ENCODE measurements at regions not wholly inside any gene's neighbourhood (a gene's known extent, or its start where the extent isn't known, plus 50 kb on each side); places are given as distances from the start of the nearest gene placed in this dataset.
"Not testable (repeated sequence)": the region's sequence is repeated elsewhere in the genome, so short reads cannot be mapped to it uniquely, and the experiment has no call there.

DNA sequence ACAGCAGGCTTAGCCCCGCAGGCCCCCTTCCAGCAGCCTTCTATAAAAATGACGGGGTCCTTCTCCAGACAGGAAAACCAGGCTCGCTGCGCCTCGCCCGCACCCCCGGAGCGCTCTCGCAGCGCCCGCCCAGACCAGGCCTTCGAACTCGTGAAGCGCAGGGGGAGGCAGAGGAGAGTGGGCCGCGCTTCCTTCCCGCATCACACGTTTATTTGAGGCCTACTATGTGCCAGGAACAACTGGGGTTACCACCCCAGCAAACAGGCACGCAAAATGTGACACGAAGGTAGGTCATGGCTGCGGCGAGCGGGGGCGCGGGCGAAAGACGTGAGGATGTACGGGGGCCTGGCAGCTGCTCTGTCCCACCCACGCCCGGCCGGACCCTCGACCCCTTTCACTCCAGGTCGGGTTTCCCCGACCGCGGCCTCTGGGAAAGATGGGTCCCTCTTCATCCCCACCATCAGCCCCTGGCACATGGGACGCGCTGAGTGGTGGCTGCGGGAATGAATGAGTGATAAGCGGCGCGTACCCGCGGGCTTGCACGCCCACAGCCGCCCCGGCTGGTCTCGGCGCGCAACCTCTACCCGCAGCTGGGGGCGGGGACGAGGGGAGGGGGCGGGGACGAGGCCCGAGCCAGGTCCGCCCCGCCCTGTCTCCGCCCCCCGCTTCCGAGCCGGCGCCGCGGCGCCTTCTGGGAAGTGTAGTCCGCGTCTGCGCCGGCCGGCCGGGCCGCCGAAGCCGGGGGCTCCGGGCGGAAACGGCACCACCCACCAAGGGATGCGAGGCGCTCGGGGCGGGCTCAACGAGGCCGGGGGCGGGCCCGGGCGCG is 59.1 kb downstream of the ZNF467 start:
- peak; percentile 97 for DNase-seq (ENCODE audit: low spot score)

DNA sequence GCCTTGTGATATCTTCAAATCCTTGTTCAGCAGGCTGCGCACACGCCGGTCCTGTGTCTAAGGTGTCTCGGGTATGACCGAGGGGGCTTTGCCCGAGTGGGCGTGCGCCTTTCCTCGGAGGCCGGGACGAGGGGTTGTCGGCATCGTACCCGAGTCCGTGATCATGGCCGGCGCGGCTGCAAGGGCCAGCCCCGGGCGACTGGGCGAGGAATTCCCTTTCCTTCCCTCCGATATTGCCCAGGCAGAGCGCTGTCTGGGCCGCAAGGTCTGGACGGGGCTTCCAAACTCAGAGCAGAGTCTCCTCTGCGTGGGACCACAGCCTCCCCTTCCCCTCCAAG is 59.7 kb downstream of the ZNF467 start:
- DNase-seq (ENCODE audit: low spot score), result peak; percentile 33

DNA sequence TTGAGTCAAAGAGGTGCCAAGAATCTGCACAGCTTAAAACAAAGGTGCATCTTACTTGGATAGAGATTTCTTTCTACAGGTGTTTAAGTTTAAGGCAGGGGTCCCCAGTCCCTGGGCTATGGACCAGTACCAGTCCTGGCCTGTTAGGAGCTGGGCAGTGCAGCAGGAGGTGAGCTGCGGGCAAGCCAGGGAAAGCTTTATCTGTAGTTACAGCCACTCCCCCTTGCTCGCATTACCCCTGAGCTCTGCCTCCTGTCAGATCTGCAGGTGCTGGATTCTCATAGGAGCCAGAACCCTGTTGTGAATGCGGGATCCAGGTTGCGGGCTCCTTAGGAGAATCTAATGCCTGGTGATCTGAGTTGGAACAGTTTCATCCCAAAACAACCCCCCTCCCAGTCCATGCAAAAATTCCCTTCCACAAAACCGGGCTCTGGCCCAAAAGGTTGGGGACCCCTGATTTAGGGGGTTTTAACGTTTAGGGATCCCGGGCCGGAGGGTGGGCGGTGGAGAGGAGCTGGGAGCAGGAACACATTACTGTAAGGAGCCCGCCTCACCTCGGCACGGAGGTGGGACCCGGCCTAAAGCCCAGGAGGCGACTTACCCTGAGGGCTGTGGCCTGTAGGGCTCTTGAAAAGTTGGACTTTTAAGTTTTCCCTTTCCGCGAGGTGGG is 60.2 kb downstream of the ZNF467 start:
- no peak for DNase-seq (ENCODE audit: low spot score)

DNA sequence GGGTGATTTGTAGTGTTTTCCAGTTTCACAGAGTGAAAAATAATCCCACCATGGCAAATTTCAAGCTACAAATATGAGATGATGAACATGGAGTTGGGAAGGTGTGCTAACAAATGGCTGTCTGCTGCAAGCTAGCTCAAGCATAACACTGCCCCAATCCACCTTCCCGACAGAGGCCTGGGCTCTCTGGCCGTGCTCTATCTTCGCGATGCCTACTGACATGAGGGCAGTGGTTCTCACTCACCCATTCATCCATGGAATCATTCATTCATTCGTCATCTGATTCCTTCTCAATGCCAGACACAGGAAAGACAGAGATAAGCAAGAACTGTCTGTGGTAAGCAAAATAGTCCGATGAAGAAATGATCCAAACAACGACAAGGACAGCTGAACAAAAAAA is 65.4 kb downstream of the ZNF467 start:
- DNase-seq (ENCODE audit: low spot score), result no peak

DNA sequence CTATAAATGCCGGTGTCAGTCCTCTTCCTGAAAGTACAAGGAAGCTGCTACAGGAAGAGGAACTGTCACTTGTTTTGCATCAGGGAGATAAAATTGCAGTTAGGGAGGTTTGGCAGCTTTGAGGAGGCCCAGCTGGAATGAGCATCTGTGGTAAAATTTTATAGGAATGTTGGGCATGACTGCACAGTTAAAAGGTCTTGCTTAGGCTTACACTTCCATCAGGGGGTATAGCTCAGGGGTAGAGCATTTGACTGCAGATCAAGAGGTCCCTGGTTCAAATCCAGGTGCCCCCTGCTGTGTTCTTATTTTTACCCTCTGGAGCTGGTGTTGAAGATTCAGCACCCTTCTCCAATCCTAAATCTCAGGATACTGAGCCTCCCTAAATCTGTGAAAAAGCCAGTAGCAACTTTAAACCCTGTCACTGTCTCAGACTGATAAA is 65.9 kb downstream of the ZNF467 start:
- DNase-seq (ENCODE audit: low spot score), result no peak

DNA sequence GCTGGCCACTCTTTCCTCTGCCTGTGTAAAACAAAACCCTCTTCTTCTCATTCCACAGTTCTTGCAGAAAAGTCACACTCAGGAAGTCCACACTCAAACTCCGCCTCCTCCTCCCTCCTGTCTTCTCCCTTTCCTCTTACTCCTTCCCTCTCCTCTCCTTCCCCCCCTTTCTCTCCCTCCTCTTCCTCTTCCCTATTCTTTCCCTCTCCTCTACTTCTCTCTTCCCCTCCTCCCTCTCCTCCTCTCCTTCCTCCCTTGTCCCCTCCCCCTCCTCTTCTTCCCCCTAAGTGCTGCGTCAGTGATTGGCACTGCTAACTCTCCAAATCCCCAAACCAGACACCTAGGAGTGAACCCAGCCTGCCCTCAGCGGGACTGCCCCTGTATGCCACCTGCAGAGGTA is 67.0 kb downstream of the ZNF467 start:
- DNase-seq (ENCODE audit: low spot score), result no peak

DNA sequence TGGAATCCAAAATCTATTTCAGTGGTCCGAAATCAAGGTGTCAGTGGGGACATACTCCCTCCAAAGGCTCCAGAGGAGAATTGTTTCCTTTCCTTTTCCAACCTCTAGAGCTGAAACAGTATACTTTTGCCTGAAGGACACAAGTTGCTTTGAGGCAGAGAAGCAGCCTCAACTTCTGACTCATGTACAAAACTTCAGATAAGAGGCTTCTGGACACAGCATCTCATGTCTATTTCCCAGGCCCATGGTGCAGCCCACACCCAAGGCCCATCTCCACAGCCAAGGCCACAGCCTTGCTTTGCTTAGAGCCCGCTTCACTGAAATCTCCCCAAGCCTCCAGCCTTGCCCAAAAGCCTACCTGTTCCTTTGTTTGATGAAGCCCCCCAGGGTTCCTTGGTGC is 68.9 kb downstream of the ZNF467 start:
- no peak for DNase-seq (ENCODE audit: low spot score)

DNA sequence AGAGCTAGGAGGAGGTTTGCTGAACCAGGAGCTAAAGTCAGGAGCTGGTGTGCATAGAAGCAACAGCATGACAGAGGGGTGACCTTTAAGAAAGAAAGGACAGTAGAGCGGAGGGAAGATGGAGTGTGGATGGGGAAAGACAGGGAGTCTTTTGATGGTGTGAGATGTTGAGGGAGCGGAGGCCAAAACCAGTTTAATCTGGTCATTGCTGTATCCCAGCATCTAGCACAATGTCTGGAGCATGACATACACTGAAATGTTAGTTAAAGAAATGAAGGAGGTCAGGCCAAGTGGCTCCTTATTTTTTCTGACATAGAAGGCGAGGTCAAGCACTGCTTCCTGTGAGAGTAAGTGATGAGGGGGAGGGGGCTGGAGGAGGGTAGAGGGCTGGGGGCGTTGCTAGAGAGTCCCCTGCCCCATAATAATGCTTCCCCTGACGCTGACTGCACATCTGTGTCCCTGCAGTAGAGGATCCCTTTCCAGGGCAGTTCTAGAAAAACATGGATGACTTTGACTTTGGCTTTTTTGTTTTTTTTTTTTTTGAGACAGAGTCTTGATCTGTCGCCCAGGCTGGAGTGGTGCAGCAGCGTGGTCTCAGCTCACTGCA is 70.2 kb downstream of the ZNF467 start:
- no peak for DNase-seq (ENCODE audit: low spot score)

DNA sequence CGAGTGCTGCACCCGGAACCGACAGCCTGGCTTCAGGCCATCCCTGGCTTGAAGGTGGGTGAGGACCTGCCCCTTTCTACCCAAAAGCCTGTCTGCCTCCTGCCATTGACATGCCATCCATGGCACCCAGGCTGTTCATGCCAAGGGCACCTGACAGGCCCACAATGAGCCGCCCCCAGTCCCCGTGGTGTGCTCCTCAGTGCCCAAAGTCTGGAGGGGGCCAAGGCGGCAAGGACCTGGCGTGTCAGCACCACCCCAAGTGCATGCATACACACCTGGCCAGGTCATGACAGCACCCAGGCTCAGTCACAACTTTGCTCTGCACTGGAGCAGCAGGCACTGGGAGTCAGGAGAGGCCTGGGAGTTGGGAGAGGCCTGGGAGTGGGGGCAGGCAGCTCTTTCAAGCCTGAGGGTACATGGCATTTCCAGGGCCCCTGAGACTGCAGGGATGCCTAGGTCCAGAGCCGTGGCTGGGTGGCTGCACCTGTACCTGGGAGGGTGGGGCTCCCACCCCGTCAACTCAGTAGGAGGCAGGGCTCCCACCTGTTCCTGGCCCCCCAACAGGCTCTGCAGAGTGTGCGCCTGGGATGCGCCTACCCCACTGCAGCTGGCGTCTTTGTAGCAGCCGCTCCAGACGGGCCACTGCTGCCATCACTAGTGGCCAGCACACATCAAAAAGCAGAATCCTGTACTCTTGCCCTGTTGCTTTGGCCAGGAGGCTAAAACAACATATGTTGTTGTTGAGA is 71.7 kb downstream of the ZNF467 start:
- no peak for DNase-seq (ENCODE audit: low spot score)

DNA sequence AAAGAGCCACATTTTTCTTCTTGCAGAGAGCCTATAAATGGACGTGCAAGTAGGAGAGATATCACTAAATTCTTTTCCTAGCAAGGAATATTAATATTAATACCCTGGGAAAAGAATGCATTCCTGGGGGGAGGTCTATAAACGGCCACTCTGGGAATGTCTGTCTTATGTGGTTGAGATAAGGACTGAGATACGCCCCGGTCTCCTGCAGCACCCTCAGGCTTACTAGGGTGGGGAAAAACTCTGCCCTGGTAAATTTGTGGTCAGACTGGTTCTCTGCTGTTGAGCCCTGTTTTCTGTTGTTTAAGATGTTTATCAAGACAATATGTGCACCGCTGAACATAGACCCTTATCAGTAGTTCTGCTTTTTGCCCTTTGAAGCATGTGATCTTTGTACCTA is 75.6 kb downstream of the ZNF467 start:
- DNase-seq (ENCODE audit: low spot score), result not testable (repeated sequence)

DNA sequence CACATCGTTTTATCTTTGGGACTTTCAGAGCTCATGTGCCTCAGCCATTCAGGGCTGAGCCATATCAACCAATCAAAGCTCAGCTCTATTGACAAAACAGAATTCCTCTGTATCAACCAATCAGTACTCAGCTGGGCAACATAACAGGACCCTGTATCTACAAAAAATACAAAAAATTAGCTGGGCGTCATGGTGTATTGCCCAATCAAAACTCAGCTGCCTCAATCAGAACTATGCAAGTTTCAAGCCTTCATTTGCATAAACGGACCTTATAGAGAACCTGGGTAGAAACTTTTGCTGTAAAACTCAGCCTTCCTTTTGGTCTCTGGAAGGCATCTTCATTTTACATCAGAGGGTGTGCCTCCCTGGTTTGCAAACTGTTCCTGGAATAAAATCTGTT is 77.1 kb downstream of the ZNF467 start:
- no peak for DNase-seq (ENCODE audit: low spot score)

DNA sequence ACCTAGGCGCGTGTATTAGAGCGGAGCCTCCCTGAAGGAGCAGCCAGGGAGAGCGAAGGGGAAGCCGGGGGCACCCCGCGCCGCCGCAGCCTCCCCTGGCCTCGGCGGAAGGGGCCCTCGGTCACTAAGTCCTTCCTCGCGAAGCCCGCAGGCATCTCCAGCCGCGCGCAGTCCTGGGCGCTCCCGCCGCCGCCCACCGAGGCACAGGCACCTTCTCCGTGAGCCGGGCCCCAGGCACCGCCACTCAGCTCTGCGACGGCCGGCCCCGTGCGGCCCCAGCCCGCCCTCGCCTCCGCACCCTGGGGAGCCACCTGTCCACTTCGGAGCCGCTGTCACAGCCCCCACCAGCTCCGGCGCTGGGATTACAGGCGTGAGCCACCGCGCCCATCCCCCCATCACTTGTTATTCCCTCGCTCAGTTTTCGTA is 80.8 kb downstream of the ZNF467 start:
- DNase-seq (ENCODE audit: low spot score), result no peak

DNA sequence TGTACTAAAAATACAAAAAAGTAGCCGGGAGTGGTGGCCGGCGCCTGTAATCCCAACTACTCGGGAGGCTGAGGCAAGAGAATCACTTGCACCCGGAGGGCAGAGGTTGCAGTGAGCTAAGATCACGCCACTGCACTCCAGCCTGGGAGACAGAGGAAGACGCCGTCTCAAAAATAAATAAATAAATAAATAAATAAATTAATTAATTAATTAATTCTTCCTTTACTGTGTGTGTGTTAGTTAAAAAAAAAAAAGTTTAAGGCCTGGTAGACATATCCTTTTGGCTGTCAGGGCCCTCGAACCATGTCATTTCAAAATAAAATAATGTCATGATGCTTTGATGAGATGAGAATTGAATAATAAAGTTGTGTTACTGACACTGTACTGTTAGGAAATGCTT is 81.3 kb downstream of the ZNF467 start:
- no peak for DNase-seq (ENCODE audit: low spot score)

DNA sequence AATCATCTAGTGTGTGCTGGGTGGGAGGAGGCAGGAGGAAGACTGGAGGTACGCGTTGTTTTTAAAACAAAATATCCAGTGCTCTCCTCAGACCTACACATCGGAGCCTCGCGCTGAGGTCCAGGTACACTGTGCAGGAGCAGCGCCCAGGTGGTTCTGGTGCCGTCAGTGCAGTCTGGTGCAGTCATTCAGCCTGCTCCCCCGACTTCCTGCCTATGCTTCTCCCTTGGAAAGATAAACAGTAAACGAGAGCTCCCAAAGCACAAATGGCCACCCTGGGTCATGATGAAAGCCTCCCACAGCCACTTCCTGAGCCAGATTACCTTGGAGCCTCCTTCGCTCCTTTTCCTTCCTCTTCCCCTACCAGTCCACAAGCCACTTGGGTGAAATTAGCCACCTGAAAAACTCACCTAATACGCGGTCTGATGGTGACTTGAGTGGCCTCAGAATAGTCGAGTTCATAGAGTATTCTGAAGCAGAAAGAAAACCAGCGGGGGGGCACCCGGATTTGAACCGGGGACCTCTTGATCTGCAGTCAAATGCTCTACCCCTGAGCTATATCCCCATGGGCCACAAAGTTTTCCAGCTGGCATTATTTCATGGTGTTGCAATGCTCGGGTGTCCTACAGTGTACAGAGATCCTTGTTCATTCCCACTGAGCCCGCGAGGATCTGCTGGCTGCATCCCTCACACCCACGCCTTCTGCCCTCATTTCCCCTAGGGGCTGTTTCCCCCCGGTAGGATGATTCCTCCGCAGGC is 82.5 kb downstream of the ZNF467 start:
- peak; percentile 60 for DNase-seq (ENCODE audit: low spot score)

DNA sequence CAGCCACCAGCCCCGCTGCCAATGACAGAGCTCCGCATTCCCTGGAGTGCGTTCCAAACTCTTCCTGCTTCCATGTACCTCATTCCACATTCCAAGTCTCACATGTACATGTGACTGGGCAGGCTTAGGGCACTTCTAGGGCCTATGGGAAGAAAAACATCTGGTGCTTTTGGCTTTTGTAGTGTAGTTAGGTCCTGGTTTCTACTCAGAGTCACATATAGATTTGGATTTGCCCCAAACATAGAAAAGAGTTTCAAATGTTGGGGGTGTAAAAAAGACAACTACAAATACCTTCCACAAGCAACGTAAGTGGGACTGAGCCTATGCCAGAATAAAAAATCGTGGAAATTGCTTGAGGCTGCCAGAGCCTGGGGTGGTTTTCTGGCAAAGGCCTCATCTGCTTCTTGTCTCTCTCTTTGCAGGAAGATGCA is 84.1 kb downstream of the ZNF467 start:
- DNase-seq (ENCODE audit: low spot score), result no peak

DNA sequence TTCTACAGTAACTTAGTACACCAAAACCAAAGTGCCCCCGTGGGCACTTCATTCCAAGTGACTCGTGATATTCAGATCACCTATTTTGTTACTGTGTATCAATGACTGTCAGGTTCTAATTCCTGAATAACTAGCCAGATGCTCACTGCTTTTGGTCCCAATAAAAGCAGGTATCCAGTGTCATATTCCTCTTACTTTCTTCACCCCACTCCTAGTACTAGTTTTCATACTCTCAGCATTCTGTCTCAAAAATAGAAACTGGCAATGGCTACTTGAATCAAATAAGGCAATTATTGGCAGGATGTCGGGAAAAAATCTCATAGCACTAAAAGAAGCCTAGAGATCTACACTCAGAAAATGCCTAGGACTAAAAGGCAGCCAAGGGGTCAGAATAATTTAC is 84.6 kb downstream of the ZNF467 start:
- DNase-seq (ENCODE audit: low spot score), result no peak

DNA sequence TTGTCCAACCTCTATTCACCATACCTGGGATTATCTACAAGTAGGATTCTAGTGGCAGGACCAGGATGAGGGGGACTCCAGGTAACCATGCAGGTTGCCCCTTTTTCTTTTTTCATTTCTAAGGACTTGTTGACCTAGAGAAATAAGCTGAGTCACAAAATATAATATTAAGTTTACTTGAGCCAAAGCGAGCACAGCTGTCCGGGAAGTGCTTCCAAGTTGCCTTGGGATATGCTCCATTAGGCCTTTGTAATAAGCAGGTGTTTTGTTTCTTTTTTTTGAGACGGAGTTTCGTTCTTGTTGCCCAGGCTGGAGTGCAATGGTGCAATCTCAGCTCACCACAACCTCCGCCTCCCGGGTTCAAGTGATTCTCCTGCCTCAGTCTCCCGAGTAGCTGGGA is 85.6 kb downstream of the ZNF467 start:
- DNase-seq (ENCODE audit: low spot score), result not testable (repeated sequence)

DNA sequence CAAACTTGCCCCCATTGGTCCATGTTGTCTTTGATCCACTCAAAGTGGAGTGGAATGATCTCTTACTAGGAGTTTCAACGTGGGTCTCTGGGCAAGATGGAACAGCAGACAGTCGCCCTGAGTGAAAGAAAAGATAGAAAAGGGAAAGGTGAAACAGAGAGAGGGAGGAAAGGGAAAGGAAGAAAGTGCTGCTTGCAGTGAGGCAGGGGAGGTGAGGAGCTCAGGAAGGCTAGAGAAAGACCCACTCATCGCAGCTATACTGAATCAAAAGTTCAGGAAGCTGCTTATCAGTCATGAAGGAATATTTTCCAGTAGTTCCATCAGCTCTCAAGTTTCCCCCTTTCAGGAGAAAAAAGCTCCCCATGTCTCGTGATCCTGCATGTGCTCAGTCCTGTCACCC is 86.9 kb downstream of the ZNF467 start:
- no peak for DNase-seq (ENCODE audit: low spot score)

DNA sequence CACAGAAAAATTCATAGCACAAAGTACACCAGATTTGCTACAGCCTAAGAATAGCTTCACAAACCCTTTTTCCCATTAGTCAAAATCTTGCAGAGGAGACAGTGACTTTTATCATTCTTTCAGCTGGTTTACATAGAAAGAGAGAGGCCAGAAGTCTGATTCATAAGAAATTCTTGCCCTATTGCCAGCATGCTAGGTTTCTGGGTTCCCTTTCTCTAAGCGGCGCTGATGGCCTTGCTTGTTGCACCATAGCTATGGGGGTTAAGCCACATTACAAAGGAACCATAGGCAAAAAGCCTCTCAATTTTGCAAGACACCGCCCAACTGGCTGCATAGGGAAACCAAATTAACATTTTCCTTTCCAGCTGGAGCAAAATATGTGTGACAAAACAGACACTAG is 87.4 kb downstream of the ZNF467 start:
- DNase-seq (ENCODE audit: low spot score), result no peak

DNA sequence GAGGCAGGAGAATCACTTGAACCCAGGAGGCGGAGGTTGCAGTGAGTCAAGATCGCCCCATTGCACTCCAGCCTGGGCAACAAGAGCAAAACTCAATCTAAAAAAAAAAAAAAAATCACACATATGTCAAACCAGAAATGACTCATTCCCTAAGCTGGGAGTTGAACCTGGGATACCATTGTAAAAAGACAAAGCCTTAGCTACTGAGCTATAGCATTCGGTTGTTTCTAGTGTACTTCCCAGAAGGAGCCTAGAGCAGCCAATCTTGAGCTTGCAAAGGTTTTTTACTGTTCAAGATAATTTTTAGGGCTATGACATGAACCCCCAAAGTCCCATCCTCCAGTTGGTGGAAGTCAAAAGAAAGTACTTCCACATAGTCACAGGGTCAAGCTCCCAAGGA is 87.9 kb downstream of the ZNF467 start:
- DNase-seq (ENCODE audit: low spot score), result no peak

DNA sequence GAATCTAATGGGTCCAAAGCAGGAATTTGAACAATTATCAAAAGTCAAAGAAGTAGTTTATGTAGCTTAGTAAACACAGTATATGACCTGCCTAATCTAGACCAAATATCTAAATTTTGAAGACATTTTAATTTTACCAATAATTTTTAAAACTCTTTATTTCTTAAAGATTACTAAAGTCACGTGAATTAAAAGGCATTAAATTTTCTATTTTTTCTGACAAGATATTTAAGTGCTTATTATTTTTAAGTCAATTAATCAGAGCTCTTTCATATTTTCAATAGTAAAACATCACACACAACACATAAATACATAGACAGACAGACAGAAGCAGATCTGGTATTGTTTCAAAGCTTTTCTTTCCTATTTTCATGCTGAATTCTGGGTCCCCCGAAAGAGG is 89.5 kb downstream of the ZNF467 start:
- DNase-seq (ENCODE audit: low spot score), result no peak

DNA sequence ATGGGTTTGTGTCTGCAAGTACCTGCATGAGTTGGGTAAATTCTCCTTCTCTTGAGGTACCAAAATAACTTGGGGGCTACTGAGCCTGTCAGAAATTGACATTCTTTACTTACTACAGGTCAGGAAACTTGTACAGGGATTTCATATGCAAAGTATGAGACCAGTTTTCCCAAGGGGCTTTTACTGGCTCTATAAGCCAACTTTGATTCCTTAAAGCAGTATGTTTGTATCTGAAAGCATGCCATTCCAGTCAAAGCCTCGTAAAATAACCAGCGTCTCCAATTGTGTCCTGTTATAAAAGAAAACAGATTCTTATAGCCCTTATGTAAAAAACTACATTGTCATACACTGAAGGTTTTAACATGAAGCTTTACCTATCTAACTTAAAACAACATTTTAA is 90.2 kb downstream of the ZNF467 start:
- DNase-seq (ENCODE audit: low spot score), result no peak
